Brain microvascular endothelial cell (primary cell): ENCODE measurements at regions not wholly inside any gene's neighbourhood (a gene's known extent, or its start where the extent isn't known, plus 50 kb on each side); places are given as distances from the start of the nearest gene placed in this dataset.

ENCODE experiments used
- DNase-seq: peaks from one replicate; pipeline ENCODE4 v3.0.0-alpha.2; 2020
- H3K27ac ChIP-seq: fragments of 250-450 bp; sonication (Bioruptor Pico); 2 replicates; pipeline ENCODE4 v1.5.1; 2020; ENCODE audit warnings: mild to moderate bottlenecking, moderate library complexity
- H3K27me3 ChIP-seq: fragments of 250-450 bp; sonication (Bioruptor Pico); replicated peaks from 2 replicates; pipeline ENCODE4 v1.5.1; 2020; ENCODE audit warnings: mild to moderate bottlenecking
- H3K36me3 ChIP-seq: fragments of 250-450 bp; sonication (Bioruptor Pico); replicated peaks from 2 replicates; pipeline ENCODE4 v1.5.1; 2020; ENCODE audit warnings: mild to moderate bottlenecking
- H3K4me3 ChIP-seq: 2 replicates; pipeline ENCODE4 v1.5.1; 2011; ENCODE audit warnings: low read depth, mild to moderate bottlenecking, control low read depth, low read length, moderate library complexity
- CTCF ChIP-seq: IDR thresholded peaks from 2 replicates; pipeline ENCODE4 v1.5.1; 2011; ENCODE audit warnings: low read depth, mild to moderate bottlenecking, moderate library complexity, low read length, control low read depth, inconsistent platforms; ENCODE audit errors: missing control alignments
- in situ Hi-C: cut with HindIII; loops from 2 replicates; pipeline ENCODE4 v1.10.0; 2017; ENCODE audit warnings: low sequenced_read_pairs, low pct_ligation_motif_present

GRCh38 chr5:100311806-100312205 lies 223.4 kb upstream of the FAM174A start:
- DNase-seq, result no peak
- in situ Hi-C loops, result no loop called here
- H3K27me3 ChIP-seq, result no peaks in the 10 kb centered on the region
- no peak for TF ChIP-seq CTCF
- H3K27ac ChIP-seq, result no peak overlapping the region
- H3K36me3 ChIP-seq, result no peaks in the 10 kb centered on the region
- no peak overlapping the region for H3K4me3 ChIP-seq

- Histone ChIP-seq H3K4me3 (no peak overlapping the region), H3K36me3 (no peaks in the 10 kb centered on the region), H3K27me3 (no peaks in the 10 kb centered on the region), H3K27ac (no peak overlapping the region)
- DNase-seq, result no peak
- TF ChIP-seq CTCF, result no peak
- in situ Hi-C loops, result no loop called here
Observed at GRCh38 chr5:100306000-100306399, 229.2 kb upstream of the FAM174A start.

GRCh38 chr5:100303216-100303615 lies 232.0 kb upstream of the FAM174A start:
- DNase-seq, result no peak
- H3K36me3 ChIP-seq, result no peaks in the 10 kb centered on the region
- no peaks in the 10 kb centered on the region for H3K27me3 ChIP-seq
- H3K27ac ChIP-seq, result no peak overlapping the region
- no peak overlapping the region for H3K4me3 ChIP-seq
- no peak for TF ChIP-seq CTCF
- in situ Hi-C loops, result no loop called here

GRCh38 chr5:100299261-100299660 lies 235.9 kb upstream of the FAM174A start:
- Histone ChIP-seq H3K36me3 (no peaks in the 10 kb centered on the region), H3K27me3 (no peaks in the 10 kb centered on the region), H3K4me3 (no peak overlapping the region), H3K27ac (no peak overlapping the region)
- no peak for TF ChIP-seq CTCF
- in situ Hi-C loops, result no loop called here
- DNase-seq, result no peak

GRCh38 chr5:100276071-100276470 lies 259.1 kb upstream of the FAM174A start:
- in situ Hi-C loops, result no loop called here
- Histone ChIP-seq H3K4me3 (no peak overlapping the region), H3K27ac (no peak overlapping the region), H3K27me3 (no peaks in the 10 kb centered on the region), H3K36me3 (no peaks in the 10 kb centered on the region)
- TF ChIP-seq CTCF, result no peak
- no peak for DNase-seq

- no peak for DNase-seq
- Histone ChIP-seq H3K27me3 (no peaks in the 10 kb centered on the region), H3K4me3 (no peak overlapping the region), H3K27ac (no peak overlapping the region), H3K36me3 (no peaks in the 10 kb centered on the region)
- TF ChIP-seq CTCF, result no peak
- in situ Hi-C loops, result no loop called here
Observed at GRCh38 chr5:100275631-100276030, 259.5 kb upstream of the FAM174A start.
